ENCODE measurements at regions not wholly inside any gene's neighbourhood (a gene's known extent, or its start where the extent isn't known, plus 50 kb on each side); places are given as distances from the start of the nearest gene placed in this dataset.
"Not testable (repeated sequence)": the region's sequence is repeated elsewhere in the genome, so short reads cannot be mapped to it uniquely, and the experiment has no call there.

DNA sequence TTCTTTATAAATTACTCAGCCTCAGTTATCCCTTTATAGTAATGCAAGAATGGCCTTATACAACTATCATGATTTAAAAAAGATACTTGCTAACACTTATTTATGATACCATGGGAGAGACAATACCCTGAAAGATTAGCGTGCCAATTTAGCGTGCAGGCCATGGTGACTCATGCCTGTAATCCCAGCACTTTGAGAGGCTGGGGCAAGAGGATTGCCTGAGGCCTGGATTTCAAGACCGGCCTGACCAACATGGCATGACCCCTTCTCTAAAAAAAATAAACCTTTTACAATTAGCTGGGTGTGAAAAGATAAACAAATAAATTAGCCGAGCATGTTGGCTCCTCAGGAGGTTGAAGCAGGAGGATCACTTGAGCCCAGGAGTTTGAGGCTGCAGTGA lies 493.4 kb upstream of the FSIP2 start:
- FAIRE-seq (no peak), DNase-seq (ENCODE audit: insufficient read length, low spot score) (no peak)

DNA sequence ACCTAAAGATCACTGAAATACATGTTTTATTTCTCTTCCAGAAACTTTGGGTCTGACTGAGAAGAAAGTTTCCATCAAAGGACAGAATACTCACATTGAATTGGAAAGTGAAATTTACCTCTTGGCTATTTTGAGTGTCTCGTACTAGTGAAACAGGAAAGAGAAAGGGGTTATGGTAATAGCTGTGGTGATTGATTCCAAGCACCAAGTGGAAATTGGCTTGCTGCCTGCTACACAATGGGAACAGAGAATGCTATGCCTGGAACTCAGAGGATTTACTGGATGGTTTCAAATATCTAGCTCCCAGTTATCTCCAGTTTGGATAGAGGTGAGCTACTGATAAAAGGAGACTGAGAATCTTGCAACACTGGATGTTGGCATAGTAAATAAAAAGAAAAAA lies 492.8 kb upstream of the FSIP2 start:
- FAIRE-seq (no peak), DNase-seq (ENCODE audit: insufficient read length, low spot score) (no peak)

DNA sequence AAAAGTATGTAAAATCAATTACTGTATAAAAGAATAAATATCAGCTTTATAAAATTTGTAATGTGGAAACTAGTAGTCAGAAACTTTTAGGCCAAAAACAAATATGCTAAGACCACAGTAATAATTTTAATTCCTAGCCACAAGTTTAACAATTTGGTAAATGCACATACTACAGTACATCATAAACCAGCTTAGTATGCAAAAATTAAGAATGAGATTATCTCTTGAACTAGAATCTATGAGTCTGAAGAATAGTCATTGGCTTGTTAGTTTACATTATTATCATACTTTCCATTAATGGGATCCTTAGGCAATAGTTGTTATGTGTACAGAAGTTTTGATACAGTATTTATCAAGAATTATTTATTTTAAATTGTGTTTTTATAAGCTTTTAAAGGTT lies 491.9 kb upstream of the FSIP2 start:
- DNase-seq (ENCODE audit: insufficient read length, low spot score) (no peak), FAIRE-seq (no peak)

DNA sequence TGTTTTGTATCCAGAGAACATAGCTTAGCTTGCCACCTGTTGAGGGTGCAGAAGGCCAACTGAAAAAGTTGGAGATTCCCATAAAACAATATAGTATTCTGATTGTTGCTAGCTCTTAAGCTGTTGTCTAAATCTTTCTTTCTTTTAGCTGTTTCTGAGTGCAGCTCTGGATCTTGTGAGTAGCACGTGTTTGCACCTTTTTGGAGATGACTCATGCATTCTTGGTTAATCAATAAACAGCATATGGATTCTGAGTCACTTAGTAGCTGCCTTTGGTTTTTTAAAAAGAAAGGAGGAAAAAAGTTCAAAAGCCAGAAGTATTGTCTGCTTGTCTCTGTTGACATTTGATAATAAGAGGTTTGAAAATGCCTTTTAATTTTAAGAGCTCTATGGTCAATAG lies 483.0 kb upstream of the FSIP2 start:
- DNase-seq (ENCODE audit: insufficient read length, low spot score), result no peak
- FAIRE-seq, result no peak

DNA sequence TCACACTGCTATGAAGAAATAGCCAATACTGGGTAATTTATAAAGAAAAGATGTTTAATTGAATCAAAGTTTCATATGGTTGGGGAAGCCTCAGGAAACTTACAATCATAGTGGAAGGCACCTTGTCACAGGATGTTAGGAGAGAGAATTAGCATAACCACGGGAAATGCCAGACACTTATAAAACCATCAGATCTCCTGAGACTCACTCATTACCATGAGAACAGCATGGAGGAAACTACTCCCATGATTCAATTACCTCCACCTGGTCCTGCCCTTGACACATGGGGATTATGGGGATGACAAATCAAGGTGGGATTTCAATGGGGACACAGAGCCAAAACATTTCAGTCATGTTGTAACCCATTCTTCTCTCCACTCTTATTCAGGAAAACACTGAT lies 472.9 kb upstream of the FSIP2 start:
- no peak for DNase-seq (ENCODE audit: insufficient read length, low spot score)
- no peak for FAIRE-seq

DNA sequence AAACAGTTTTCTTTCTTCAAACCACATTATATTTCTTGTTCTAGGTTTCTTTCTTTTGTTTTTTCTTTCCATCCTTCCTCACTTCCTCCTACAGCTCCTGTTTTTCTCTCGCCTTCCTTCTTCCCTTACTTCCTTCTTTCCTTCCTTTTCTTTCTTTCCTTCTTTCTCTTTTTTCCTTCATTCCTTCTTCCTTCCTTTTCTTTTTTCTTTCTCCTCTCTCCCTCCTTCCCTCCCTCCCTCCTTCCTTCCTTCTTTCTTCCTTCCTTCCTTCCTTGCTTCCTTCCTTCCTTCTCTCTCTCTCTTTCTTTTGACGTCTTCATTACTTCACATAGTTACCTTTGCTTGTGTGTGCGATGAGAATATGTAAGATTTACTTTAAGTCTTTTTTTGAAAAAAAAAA lies 470.0 kb upstream of the FSIP2 start:
- no peak for FAIRE-seq
- no peak for DNase-seq (ENCODE audit: insufficient read length, low spot score)

DNA sequence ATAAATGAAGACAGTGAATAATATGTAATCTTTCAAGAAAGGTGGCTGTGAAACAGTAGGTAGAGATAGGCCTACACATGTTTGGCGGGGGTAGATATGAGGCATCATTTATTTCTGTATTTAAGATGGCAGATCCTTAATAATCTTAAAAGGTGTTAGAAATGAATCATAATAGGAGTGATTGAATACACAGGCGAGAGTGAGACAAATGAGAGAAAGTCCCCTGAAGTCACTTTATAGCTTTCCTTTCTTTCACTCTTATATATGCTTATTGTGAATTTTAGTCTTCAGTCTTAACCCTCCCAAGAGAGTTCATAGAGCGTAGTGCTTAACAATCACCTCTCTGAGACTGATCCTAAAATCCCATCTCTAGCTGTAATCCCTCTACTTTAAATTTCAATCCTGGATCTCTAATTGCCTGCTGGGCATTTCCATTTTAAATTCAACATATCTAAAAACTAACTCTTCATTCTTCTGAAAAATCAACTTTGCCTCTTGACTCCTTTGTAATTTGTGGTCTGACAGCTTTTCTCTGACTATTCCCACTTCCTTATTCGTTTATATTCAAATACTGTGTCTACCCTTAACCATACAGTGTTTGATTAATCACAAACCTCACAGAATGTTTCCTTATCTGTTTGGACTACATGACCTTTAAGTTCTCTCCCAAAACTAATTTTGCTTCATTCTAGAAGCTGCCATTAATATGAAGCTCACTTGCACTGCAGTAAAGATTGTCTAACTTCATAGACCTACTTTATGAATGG lies 463.7 kb upstream of the FSIP2 start:
- FAIRE-seq (no peak), DNase-seq (ENCODE audit: insufficient read length, low spot score) (no peak)

DNA sequence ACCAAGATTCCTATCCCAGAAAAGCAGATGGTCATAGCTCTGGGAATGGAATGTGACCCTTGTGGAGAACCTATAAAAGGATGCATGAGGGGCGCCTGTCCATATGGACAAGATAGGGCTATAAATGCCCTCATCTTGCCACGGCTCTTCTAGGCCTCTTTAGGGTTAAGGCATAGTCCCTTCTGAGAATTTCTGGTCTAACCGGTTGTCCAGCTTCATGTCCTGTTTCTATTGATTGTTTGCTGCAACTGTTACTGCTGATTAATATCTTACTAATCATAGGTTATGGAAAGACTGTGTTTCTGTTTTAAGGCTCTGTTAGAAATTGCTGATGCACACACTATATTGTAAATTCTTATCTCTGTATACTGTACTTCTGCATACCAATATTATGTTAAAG lies 462.6 kb upstream of the FSIP2 start:
- DNase-seq (ENCODE audit: insufficient read length, low spot score); FAIRE-seq: not testable (repeated sequence)

DNA sequence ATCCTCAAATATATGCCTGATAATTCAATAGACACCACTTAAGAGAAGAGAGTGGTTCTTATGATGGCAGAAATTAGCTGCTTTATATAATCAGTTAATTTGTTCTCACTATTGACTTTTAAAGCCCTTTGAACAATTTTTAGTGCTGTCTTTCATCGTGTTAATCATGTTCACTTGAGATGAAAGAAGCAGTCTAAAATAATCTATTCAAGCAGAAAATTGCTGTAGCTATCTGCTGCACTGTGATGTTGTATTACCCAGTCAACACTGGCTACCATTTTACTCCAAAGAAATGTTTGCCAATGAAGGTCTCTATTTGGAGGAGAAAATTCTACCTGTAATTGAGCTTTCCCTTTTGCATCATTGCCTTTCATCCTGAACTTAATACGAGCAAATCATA lies 459.8 kb upstream of the FSIP2 start:
- FAIRE-seq, result no peak
- no peak for DNase-seq (ENCODE audit: insufficient read length, low spot score)

DNA sequence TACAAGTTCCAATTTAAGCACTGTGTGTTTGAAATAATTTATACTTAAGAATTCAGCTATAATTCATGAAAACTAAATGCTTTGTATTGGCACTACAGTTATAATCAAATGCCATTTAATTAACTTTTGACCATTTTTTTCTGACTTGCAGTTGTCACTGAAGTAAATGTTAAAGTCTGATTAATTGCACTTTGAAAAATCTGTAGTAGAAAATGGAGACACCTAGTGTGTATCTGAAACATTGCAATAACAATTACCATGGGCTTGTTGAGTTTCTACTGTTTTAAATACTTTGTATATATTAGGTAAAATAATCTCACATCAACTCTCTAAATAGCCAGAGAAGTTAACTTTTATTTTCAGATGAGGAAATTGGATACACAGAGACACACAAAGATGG lies 458.6 kb upstream of the FSIP2 start:
- FAIRE-seq (no peak), DNase-seq (ENCODE audit: insufficient read length, low spot score) (no peak)

DNA sequence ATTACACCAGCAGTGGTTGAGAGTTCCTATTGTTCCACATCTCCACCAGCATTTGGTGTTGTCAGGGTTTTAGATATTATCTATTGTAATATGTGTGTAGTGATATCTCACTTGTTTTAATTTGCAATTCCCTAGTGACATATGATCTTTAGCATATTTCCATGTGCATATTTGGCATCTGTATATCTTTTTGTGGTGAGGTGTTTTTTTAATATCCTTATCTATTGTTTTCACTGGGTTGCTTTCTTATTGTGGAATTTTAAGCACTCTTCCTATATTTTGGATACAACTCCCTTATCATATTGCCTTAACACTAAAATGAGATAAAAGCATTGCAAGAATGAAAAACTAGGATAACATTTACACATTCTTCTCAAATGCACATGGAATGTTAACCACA lies 453.9 kb upstream of the FSIP2 start:
- DNase-seq (ENCODE audit: insufficient read length, low spot score) (no peak), FAIRE-seq (no peak)

DNA sequence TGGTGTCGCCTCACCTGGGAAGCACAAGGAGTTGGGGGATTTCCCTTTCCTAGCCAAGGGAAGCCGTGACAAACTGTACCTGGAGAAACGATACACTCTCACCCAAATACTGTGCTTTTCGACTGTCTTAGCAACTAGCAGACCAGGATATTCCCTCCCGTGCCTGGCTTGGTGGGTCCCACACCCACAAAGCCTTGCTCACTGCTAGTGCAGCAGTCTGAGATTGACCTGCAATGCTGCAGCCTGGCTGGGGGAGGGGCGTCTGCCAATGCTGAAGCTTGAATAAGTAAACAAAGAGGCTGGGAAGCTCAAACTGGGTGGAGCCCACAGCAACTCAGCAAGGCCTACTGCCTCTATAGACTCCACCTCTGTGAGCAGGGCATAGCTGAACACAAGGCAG lies 448.6 kb upstream of the FSIP2 start:
- not testable (repeated sequence) for FAIRE-seq; DNase-seq (ENCODE audit: insufficient read length, low spot score)

DNA sequence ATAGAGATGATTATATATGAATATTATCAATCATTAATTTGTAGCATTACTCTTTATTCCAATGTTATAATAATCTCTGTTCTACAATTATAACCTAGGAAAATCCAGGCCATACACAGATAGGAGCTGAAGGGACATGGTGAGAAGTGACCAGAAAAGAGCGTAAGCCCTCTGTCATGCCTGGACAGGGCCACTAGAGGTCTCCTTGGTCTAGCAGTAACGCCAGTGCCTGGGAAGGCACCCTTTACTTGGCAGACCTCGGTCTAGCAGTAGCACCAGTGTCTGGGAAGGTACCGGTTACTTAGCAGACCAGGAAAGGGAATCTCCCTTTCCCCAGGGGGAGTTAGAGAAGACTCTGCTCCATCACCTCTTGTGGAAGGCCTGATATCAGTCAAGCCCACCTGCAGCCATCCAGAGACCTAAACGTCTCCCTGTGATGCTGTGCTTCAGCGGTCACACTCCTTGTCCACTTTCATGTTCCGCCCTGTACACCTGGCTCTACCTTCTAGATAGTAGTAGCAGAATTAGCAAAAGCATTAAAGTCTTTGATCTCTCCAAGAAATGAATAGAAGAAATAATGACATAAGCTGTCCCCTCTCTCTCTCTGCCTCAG lies 447.5 kb upstream of the FSIP2 start:
- DNase-seq (ENCODE audit: insufficient read length, low spot score), result no peak
- no peak for FAIRE-seq

DNA sequence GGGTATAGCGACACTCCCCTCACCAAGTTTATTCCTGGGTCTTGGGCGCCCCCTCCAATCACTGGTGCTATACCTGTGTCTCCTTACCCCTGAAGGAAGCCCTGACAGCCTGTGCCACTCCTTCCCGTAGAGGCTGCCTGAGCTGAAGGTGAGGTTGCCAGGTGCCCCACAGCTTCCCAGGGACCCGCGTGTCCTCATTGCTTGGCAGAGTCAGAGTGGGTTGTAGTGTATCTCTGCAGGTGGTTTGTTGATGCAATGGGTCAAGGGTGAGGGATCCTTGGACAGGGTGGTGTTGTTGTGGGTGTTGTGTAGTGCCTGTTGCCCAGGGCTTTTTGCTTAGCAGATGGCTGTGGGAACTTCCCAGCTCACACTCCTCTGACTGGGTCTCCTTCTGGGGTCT lies 438.7 kb upstream of the FSIP2 start:
- DNase-seq (ENCODE audit: insufficient read length, low spot score), result no peak
- no peak for FAIRE-seq

DNA sequence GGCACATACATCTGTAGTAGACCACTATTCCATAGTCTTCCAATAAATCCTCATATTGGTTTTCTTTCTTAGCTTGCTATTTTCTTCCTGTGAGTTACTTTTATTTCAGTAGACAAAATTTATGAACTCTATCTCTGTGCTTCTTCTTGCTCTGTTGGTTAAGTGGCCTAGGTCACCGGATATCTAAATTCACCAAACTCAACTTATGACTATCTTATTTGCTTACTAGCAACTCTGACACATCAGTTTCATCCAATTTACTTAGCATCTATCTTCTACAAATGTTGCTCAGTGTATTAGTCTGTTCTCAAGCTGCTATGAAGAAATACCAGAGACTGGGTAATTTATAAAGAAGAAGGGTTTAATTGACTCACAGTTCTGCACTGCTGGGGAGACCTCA lies 432.5 kb upstream of the FSIP2 start:
- no peak for FAIRE-seq

DNA sequence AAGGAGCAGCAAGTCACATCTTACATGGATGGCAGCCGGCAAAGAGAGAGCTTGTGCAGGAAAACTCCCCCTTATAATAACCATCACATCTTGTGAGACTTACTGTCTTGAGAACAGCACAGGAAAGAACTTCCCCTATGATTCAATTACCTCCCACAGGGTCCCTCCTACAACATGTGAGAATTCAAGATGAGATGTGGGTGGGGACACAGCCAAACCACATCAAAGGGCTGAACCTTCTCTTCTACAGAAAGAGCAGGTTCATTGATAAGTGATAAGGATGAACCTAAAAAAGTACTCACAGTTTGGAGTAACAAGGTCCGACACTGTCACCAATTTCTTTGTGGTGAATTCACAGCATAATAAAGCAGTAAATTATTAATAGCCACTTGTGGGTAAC lies 422.2 kb upstream of the FSIP2 start:
- FAIRE-seq, result no peak
- DNase-seq (ENCODE audit: insufficient read length, low spot score), result no peak

More for the DNA sequence above, 432.5 kb upstream of the FSIP2 start:
- DNase-seq (ENCODE audit: insufficient read length, low spot score), result no peak

DNA sequence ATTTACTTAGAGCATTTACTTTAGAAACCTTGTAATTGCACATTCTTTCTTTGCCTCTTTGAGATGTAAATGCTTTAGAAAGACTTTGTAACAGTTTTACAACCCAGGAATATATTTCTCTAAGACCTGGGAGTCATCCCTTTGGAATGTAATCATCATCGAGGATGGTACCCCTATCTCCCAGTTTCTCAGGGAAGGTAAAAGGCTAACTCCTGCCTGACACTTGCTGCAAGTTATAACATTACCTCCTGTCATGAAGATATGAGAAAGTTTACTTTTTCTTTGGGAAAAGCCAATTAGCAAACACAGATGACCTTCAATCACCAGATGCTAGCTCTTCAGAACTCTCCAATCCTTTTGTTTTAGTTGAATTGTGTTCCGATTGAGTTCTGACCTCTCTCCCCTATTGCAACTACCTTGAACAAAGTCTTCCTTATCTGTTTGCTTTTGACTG lies 420.3 kb upstream of the FSIP2 start:
- DNase-seq (ENCODE audit: insufficient read length, low spot score) (no peak), FAIRE-seq (no peak)

DNA sequence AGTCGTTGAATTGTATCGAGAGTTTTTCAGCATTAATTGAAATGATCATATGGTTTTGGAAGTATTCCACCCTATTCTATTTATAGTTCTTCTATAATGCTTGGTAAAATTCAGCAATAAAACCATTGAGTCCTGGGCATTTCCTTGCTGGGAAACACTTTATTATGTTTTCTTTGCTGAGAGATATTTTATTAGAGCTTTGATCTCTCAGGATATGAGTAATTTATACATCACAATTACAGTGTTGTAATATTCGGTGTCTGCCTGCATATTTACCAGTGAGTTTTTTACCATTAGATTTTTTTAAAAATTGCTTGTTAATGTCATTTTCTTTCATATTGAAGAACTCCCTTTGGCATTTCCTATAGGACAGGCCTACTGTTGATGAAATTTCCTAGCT lies 402.7 kb upstream of the FSIP2 start:
- DNase-seq (ENCODE audit: insufficient read length, low spot score), result no peak
- FAIRE-seq, result no peak

DNA sequence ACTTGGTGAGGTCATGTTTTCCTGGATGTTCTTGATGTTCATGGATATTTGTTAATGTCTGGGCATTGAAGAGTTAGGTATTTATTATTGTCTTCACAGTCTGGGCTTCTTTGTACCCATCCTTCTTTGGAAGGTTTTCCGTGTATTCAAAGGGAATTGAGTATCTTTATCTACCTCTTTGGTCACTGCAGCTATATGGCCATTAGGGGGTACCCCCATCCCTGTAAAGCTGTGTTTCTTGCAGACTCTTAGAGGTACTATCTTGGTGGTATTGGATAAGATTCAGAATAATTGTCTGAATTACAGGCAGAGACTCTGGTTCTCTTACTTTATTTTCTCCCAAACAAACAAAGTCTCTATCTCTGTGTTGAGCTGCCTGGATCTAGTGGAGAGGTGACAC lies 401.6 kb upstream of the FSIP2 start:
- FAIRE-seq, result no peak
- no peak for DNase-seq (ENCODE audit: insufficient read length, low spot score)

DNA sequence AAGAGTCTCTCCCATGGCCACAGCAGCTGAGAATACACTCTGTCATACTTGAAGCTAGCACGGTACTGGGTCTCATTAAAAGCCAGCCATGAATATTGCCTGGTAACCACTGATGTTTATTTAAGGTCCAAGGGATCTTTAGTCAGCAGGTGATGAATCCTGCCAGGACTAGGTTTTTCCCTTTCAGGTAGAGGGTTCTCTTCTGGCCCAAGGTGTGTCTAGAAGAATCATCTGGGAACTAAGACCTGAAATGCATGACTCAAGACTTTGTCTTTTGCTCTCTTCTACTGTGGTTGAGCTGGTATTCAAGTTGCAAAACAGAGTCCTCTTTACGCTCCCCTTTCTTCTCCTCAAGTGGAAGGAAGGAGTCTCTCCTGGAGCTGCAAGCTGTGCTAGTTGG lies 400.5 kb upstream of the FSIP2 start:
- DNase-seq (ENCODE audit: insufficient read length, low spot score), result no peak
- no peak for FAIRE-seq

DNA sequence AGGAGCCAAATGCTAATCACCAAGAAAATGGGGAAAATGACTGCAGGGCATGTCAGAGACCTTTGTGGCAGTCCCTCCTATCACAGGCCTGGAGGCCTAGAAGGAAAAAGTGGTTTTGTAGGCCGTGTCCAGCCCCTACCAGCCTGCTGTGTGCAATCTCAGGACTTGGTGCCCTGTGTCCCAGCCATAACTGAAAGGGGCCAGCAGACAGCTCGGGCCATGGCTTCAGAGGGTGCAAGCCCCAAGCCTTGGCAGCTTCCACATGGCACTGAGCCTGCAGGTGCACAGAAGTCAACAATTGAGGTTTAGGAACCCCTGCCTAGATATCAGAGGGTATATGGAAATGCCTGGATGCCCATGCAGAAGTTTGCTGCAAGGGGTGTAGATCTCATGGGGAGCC lies 391.2 kb upstream of the FSIP2 start:
- FAIRE-seq, result no peak
- DNase-seq (ENCODE audit: insufficient read length, low spot score), result no peak

DNA sequence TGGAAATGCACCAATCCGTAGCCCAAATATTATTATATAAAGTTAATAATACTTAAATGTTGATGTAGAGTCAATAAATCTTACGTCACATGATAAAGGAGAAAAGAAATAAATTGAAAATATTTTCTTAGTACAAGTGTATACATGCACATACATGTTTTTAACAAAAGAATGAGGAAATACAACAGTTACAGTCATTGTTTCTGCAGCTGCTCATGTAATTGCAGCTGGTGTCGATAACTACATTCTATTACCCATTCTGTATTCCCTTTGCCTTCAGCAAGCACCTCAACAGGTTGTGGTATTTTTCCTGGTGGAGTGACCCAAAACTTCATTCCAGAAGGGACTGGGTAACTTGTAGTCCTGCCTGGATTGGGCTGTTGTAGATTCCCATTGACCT lies 377.8 kb upstream of the FSIP2 start:
- FAIRE-seq (no peak), DNase-seq (ENCODE audit: insufficient read length, low spot score) (no peak)

DNA sequence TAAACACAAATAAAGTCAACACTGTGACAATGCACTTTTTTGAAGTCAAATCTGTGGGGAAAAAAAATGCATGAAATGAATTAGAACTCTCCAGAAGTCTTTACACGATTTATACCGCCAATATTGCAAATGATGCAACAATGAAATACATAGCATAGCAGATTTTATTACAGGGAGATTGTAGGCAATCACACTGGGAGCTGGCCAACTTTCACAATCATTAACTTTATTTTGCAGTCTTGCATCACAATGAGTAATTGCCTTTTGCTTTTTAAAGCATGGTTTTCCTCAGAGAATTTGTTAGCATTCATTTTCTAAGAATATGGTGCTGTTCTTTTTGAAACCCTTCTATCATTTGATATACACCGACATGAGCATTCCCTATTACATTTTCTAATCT lies 366.4 kb upstream of the FSIP2 start:
- DNase-seq (ENCODE audit: insufficient read length, low spot score) (no peak), FAIRE-seq (no peak)
